Kidney (tissue), 13 donors: ENCODE measurements at regions not wholly inside any gene's neighbourhood (a gene's known extent, or its start where the extent isn't known, plus 50 kb on each side); places are given as distances from the start of the nearest gene placed in this dataset.

Experiments
- DNase-seq, 5 donors: peaks; one replicate each; pipeline ENCODE4 v3.0.0-alpha.2; 2013 to 2020
- FAIRE-seq: peaks from 2 replicates; lab custom pipeline; 2012; peaks lifted over from hg19 to GRCh38; lab: Jason Lieb, UNC
- H3K27ac ChIP-seq, 2 donors: one replicate each; pipeline ENCODE4 v1.7.0; 2013; ENCODE audit warnings: low read depth in 2 of 2, low read length in 2 of 2, inconsistent platforms in 1 of 2
- H3K27me3 ChIP-seq: one replicate; pipeline ENCODE4 v1.7.1; 2013; ENCODE audit warnings: low read length, inconsistent platforms; ENCODE audit not compliant: control insufficient read depth, insufficient read depth
- H3K36me3 ChIP-seq, 3 donors: one replicate each; pipeline versions ENCODE4 v1.7.0 to v1.7.1; 2013; ENCODE audit warnings: low read length in 3 of 3, control low read depth in 1 of 3, inconsistent platforms in 1 of 3; ENCODE audit not compliant: insufficient read depth in 3 of 3, control insufficient read depth in 2 of 3
- H3K4me1 ChIP-seq, 3 donors: one replicate each; pipeline versions ENCODE4 v1.7.0 to v1.7.1; 2013; ENCODE audit warnings: low read length in 3 of 3, inconsistent platforms in 1 of 3, low read depth in 1 of 3; ENCODE audit not compliant: control insufficient read depth in 2 of 3, insufficient read depth in 2 of 3
- H3K4me3 ChIP-seq, 3 donors: one replicate each; pipeline versions ENCODE4 v1.7.0 to v1.8.1; 2013; ENCODE audit warnings: low read length in 3 of 3, control low read depth in 1 of 3, inconsistent platforms in 1 of 3
- H3K9ac ChIP-seq, 3 donors: one replicate each; pipeline versions ENCODE4 v1.7.0 to v1.7.1; 2013; ENCODE audit warnings: low read length in 3 of 3, control low read depth in 1 of 3, inconsistent platforms in 1 of 3
- H3K9me3 ChIP-seq, 3 donors: one replicate each; pipeline versions ENCODE4 v1.7.0 to v1.7.1; 2013; ENCODE audit warnings: low read length in 3 of 3, control low read depth in 1 of 3, inconsistent platforms in 1 of 3; ENCODE audit not compliant: control insufficient read depth in 2 of 3, insufficient read depth in 1 of 3
- CTCF ChIP-seq: IDR thresholded peaks from 3 replicates; pipeline ENCODE4 v1.5.1; 2012; ENCODE audit warnings: mild to moderate bottlenecking, moderate library complexity, borderline replicate concordance; ENCODE audit not compliant: insufficient read depth; ENCODE audit errors: extremely low read depth
- intact Hi-C: fragments of 100-400 bp; cut with DNase I; formaldehyde crosslinking; loops from one replicate; pipeline ENCODE4 v1.11.1; 2022
- donor health status: control.
- donor health status: control.
- donor health status: control.
- donor health status: control.
- donor health status: control.
- donor health status: DM: yes; HTN: yes; CAD: no.
- donor health status: Normal renal cell carcinoma (clear cell type).

- H3K9ac ChIP-seq, result no peak overlapping the region
- H3K4me1 ChIP-seq, result no peaks in the 10 kb centered on the region
- DNase-seq (no peak), FAIRE-seq (no peak)
- H3K36me3 ChIP-seq, result no peaks in the 10 kb centered on the region
- no peak overlapping the region for H3K27ac ChIP-seq
- TF ChIP-seq CTCF, result no peak
- H3K27me3 ChIP-seq, result no peaks in the 10 kb centered on the region
- intact Hi-C loops, result no loop called here
- H3K9me3 ChIP-seq, result no peaks in the 10 kb centered on the region
- H3K4me3 ChIP-seq, result no peak overlapping the region
Observed at GRCh38 chr12:41968599-41968998, 176.1 kb downstream of the GXYLT1 start.

- intact Hi-C loops, result no loop called here
- Histone ChIP-seq H3K27me3 (no peaks in the 10 kb centered on the region), H3K9ac (no peak overlapping the region), H3K4me1 (no peaks in the 10 kb centered on the region), H3K9me3 (no peaks in the 10 kb centered on the region), H3K27ac (no peak overlapping the region), H3K4me3 (peak overlapping the region in 2 of 3 donors; percentile 33 to 45), H3K36me3 (no peaks in the 10 kb centered on the region)
- FAIRE-seq (no peak), DNase-seq (peak in 4 of 5 donors; percentile 67 to 89 (median 84))
- no peak for TF ChIP-seq CTCF
Observed at GRCh38 chr12:41967668-41968500, 176.8 kb downstream of the GXYLT1 start.

GRCh38 chr12:41966916-41967315 lies 177.8 kb downstream of the GXYLT1 start:
- intact Hi-C loops, result no loop called here
- Histone ChIP-seq H3K36me3 (no peaks in the 10 kb centered on the region), H3K9me3 (no peaks in the 10 kb centered on the region), H3K27me3 (no peaks in the 10 kb centered on the region), H3K27ac (no peak overlapping the region), H3K4me3 (no peak overlapping the region), H3K9ac (no peak overlapping the region), H3K4me1 (no peaks in the 10 kb centered on the region)
- no peak for TF ChIP-seq CTCF
- DNase-seq (no peak), FAIRE-seq (no peak)

GRCh38 chr12:41966001-41966400 lies 178.7 kb downstream of the GXYLT1 start:
- intact Hi-C loops, result no loop called here
- H3K9me3 ChIP-seq, result no peaks in the 10 kb centered on the region
- H3K9ac ChIP-seq, result no peak overlapping the region
- no peak for FAIRE-seq
- no peaks in the 10 kb centered on the region for H3K4me1 ChIP-seq
- no peak overlapping the region for H3K4me3 ChIP-seq
- no peak for TF ChIP-seq CTCF
- no peak for DNase-seq
- no peak overlapping the region for H3K27ac ChIP-seq
- no peaks in the 10 kb centered on the region for H3K27me3 ChIP-seq
- no peaks in the 10 kb centered on the region for H3K36me3 ChIP-seq
